HCEC 1CT (cell line): ENCODE measurements at regions not wholly inside any gene's neighbourhood (a gene's known extent, or its start where the extent isn't known, plus 50 kb on each side); places are given as distances from the start of the nearest gene placed in this dataset.
A peak's percentile ranks its signal among the peaks of the same experiment; 100 is the strongest.

ENCODE experiments used
- DNase-seq: peaks from one replicate; pipeline ENCODE4 v3.0.0-alpha.2; 2017

GRCh38 chr4:138740816-138741745 is 274.5 kb upstream of the NOCT start:
- DNase-seq, result no peak

- DNase-seq, result peak; percentile 61
Observed at GRCh38 chr4:138736362-138736761, 279.2 kb upstream of the NOCT start.

GRCh38 chr4:138734746-138735145 is 280.8 kb upstream of the NOCT start:
- DNase-seq, result peak; percentile 78

GRCh38 chr4:138728566-138728965 is 287.0 kb upstream of the NOCT start:
- peak; percentile 3 for DNase-seq

DNA sequence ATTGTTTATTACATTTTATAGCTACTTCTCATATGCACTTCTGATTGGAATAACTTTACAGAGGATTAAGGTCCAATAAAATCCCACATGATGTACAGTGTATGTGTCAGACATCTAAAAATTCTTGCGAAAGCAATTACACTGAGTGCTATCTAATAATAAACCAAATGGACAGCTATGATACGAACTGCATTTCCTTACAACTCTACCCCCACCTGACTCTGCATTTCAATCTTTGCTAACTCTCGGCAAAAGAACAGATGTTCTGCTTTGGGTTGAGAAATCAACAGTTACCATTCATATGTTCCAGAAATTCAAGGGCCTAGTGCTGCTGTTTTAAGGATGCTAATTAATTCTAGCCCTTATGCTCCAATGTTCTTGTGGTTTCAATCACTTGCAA is 287.9 kb upstream of the NOCT start:
- DNase-seq, result peak; percentile 37

DNA sequence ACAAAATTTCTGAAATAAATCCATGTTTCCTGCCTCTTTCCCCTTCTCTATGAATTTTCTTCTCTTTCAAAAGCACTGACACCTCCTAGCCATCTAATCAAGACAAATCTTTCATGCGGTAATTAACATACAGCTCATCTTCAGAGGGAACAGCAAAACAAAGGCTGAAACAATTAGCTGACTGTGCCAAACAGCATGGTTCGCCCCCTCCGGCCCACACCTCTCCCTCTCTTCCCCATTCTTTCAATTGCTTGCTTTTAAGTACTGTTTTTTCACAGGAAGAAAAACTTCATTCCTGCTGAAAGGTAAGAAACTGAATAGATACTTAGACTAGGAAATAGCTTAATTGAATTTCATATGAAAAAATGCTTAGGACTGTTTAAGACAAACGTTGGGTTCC is 291.1 kb upstream of the NOCT start:
- DNase-seq, result no peak

- DNase-seq, result no peak
Observed at GRCh38 chr4:138716559-138717335, 298.8 kb upstream of the NOCT start.

DNA sequence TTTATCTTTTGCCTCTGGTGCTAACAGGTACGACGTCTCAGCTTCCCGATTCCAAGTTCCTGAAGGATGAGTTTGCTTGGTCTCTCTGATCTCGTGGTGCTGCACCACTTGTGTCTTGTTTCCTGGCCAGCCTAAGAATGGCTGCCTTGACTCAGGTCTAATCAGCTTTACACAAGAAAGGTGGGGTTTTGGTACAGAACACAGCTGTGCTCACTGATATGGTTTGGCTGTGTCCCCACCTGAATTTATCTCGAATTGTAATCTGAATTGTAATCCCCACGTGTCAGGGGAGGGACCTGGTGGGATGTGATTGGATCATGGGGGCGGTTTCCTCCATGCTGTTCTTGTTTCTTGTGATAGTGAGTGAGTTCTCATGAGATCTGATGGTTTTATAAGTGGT is 305.3 kb upstream of the NOCT start:
- DNase-seq, result no peak

DNA sequence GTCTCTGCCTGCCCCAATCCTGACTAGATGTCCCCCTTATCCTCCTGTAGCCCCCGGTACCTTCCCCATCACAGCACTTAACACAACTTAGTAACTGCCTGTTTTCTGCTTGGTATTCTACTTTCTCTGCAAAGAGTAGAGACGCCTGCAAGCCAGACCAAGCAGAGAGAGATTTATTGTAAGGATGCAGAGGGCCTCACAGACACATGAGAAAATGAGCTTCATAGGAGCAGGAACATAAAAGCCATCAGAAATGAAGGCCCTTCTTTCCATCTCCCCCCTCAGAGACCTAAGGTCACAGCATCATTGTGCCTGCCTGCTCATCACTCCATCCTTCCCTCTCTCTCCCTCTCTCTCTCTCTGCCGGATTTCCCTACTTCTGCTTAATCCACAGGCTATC is 305.7 kb upstream of the NOCT start:
- DNase-seq, result no peak

DNA sequence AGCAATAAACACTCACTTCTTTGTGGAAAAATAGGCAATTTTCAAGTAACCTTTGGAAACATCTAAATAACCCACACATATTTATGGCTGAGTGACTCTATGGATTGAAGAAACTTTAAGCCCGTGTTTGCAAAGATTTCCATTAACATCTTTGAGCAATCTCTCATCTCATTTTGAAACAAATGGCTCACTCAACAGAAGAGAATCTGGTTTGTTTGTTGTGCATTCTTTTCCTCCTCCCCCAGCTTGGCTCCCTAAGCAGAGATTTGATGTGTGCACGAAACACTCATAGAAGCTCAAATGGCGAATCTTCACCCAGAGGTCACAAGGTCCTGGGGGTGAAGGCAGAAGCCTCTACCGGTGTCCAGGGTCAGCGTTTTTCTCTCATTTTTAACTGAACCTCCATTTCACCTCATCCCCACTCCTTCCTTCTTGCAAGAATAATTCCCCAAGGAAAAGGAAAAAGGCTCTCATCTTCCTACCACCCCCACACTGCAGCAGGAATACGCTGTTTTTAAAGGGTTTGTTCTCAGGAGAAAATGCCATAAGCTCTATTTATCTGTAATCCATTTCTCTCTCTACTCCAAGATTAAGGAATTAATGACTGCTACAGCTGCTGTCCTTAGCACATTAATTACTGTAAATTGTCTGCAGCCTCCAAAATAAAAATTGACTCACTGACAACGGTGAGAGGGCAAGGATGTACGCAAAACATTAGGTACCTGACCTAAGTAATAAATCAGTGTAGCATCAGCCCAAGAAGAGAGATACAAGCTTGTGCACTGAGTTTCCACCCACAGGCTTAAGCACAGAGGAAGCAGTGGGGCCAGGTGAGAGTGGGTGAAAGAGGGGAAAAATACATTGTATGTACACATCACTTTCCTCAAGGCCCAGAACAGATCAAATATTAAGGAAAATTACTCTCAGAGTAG is 307.6 kb upstream of the NOCT start:
- peak; percentile 6 for DNase-seq

GRCh38 chr4:138706201-138706600 is 309.4 kb upstream of the NOCT start:
- DNase-seq, result no peak

DNA sequence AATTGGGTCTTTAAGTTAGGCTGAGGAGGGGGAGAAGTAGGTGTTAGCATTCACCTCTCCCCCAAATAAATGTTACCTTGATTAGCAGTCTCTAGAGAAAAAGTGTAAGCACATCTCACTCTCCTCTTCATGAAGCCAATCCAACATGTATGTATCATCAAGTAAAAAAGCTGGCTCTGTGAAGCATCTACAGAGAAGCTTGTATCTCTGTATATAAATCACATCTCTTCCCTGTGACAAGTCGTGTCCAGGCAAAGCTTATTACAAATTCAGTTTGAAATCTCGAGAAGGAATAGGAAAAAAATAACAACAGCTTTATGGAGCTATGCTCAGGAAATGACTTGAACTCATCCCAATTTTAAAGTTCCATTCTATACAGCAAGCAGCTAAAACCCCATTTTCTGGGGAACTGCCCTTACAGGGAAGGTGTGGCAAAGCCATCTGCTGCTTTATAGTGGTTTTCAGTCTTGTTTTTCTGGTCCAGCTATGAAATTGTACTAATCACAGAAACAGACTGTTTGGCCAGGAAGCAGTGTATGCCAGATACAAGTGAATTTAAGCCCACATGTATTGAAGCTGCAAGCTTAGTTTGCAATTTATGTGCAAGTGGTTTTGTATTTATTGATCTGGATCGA is 313.3 kb upstream of the NOCT start:
- DNase-seq, result no peak

DNA sequence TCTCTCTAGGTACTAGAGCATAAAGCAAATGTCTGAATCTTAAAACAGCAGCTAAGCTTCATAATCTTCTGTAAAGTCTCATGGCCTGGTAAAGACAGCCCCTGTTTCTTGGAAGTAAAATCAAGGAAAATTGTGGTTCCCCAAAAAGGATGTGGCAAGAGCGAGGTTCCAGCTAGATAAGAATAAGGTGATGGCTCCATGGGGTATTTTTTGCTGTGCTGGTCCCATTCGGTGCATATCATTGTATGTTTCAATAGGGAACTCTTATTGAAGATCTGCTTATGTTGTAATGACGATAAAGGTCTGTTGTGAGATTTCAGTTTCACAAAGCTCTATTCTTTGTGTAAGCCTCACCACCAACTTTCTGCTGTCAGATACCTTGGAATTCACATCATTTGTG is 316.9 kb upstream of the NOCT start:
- no peak for DNase-seq

- DNase-seq, result no peak
Observed at GRCh38 chr4:138697851-138698250, 317.7 kb upstream of the NOCT start.

DNA sequence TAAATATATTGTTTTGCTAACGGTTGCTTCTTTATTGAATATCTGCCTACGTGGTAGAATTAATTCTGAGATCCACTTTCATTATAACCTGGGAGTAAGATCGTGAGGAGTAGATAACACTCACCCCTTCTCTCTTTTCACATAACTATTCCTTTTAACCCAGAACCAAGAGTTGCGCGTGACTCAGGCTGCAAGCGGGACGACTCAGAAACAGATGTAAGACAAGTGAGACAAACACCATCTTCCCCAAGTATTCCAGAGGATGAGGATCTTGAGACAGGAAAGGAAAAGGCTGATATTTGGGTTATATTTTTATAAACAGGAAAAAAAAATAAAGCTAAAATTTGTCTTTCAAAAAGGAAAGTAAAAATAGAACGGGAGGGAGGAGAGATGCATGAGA is 318.8 kb upstream of the NOCT start:
- peak; percentile 12 for DNase-seq

DNA sequence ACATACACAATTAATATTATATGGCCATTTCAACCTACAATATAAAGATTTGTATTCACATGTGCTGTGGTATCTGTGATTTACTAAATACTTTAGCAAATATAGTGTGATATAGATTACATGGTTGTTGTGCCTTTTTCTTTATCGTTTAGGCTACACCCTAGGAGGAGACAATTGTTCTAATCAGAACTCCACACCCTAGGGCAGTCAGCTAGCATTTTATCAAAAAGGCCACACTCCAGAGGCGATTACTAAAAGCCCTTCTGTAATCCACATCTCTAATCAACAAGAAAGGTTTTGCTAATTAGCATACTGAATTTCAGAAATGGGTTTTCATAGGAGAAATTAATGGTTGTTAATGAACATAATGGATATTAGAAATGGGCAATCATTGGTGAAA is 319.5 kb upstream of the NOCT start:
- DNase-seq, result no peak

- DNase-seq, result no peak
Observed at GRCh38 chr4:138693526-138693925, 322.1 kb upstream of the NOCT start.

DNA sequence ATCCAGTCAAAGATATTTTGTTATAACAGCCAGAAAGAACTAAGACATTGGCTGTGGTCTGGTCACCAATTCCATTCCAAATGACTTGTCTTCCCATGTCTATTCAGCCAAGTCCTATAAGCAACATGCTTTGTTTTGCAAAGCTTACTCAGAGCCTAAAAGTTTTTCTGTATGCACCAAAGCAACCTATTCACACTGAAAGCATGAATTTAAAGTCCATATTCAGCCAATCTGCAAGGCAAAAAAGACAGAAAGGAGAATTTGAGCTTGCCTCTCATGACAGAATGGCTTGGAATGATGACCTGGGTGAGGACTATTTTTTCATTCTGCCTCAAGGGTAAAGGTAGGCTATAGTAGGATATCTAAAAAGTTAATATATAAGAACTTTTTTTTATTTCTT is 323.2 kb upstream of the NOCT start:
- DNase-seq, result no peak

- no peak for DNase-seq
Observed at GRCh38 chr4:138689593-138689992, 326.0 kb upstream of the NOCT start.

- DNase-seq, result no peak
Observed at GRCh38 chr4:138689187-138689586, 326.4 kb upstream of the NOCT start.

DNA sequence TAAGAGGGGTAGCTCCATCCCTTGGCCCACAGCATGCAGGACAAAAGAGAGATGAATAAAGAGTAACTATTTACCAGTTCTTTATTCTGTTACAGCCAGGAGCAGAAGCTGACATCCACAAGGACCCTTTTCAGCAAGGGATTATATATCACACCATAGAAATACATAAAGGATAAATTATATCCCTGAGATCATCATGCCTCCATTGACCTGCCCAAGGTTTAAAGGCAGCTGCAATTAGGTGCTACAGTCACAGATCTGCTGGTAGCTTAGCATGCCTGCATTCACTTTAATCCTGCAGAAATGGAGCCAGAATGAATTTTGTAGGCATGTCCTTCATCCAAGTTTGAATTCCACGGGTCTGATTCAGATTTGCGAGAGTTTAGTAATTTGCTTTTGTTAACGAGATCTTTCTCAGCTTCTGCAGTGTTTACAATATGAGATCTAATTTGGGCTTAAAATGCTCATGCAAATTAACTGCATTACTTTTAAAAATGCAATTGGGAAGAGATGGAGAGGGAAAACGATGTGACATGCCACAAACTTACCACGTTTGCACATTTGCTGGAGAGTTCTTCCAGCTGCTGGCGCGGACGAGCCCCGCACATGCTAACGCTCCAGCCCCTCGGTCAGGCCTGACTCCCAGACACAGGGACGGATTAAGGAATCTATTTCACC is 327.0 kb upstream of the NOCT start:
- no peak for DNase-seq
